ENCODE measurements at regions not wholly inside any gene's neighbourhood (a gene's known extent, or its start where the extent isn't known, plus 50 kb on each side); places are given as distances from the start of the nearest gene placed in this dataset.

DNA sequence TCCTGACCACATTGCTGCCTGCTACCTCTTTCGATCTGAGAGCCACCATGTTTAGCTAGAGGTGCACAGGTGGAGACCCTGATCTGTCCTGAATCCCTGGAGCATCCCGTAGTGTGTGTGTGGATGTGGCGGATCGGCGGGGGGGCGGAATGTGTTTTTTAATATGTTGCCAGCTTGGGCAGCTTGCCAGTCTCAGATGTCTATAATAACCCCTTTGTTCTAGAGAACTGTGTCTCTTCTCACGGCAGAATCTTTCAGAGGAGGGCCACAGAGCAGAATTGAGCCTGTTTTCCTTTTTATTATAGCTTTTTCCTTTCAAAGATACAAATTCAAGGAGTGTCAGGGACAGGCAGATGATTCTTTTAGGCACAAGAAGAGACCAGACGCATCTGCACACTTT lies 934.1 kb upstream of the KLHL29 start:
- CTCF ChIA-PET: no interaction called here
- TF ChIP-seq TCF7L2 (IDR thresholded peaks at IDR 0.05; ENCODE audit: low read depth, low read length) (no peak), SIN3A (IDR thresholded peaks at IDR 0.05; ENCODE audit: borderline replicate concordance, insufficient read depth, low read depth, low read length) (no peak), POLR2AphosphoS5 (IDR thresholded peaks at IDR 0.05; ENCODE audit: low read depth, low read length) (no peak)
- TF ChIP-seq, protein P1, sequence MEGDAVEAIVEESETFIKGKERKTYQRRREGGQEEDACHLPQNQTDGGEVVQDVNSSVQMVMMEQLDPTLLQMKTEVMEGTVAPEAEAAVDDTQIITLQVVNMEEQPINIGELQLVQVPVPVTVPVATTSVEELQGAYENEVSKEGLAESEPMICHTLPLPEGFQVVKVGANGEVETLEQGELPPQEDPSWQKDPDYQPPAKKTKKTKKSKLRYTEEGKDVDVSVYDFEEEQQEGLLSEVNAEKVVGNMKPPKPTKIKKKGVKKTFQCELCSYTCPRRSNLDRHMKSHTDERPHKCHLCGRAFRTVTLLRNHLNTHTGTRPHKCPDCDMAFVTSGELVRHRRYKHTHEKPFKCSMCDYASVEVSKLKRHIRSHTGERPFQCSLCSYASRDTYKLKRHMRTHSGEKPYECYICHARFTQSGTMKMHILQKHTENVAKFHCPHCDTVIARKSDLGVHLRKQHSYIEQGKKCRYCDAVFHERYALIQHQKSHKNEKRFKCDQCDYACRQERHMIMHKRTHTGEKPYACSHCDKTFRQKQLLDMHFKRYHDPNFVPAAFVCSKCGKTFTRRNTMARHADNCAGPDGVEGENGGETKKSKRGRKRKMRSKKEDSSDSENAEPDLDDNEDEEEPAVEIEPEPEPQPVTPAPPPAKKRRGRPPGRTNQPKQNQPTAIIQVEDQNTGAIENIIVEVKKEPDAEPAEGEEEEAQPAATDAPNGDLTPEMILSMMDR (IDR thresholded peaks at IDR 0.05): no peak
- TF ChIP-seq, protein P2, sequence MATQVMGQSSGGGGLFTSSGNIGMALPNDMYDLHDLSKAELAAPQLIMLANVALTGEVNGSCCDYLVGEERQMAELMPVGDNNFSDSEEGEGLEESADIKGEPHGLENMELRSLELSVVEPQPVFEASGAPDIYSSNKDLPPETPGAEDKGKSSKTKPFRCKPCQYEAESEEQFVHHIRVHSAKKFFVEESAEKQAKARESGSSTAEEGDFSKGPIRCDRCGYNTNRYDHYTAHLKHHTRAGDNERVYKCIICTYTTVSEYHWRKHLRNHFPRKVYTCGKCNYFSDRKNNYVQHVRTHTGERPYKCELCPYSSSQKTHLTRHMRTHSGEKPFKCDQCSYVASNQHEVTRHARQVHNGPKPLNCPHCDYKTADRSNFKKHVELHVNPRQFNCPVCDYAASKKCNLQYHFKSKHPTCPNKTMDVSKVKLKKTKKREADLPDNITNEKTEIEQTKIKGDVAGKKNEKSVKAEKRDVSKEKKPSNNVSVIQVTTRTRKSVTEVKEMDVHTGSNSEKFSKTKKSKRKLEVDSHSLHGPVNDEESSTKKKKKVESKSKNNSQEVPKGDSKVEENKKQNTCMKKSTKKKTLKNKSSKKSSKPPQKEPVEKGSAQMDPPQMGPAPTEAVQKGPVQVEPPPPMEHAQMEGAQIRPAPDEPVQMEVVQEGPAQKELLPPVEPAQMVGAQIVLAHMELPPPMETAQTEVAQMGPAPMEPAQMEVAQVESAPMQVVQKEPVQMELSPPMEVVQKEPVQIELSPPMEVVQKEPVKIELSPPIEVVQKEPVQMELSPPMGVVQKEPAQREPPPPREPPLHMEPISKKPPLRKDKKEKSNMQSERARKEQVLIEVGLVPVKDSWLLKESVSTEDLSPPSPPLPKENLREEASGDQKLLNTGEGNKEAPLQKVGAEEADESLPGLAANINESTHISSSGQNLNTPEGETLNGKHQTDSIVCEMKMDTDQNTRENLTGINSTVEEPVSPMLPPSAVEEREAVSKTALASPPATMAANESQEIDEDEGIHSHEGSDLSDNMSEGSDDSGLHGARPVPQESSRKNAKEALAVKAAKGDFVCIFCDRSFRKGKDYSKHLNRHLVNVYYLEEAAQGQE (IDR thresholded peaks at IDR 0.05; ENCODE audit: insufficient read depth in 1 of 2, low read depth in 2 of 2, low read length in 1 of 2): no peak

DNA sequence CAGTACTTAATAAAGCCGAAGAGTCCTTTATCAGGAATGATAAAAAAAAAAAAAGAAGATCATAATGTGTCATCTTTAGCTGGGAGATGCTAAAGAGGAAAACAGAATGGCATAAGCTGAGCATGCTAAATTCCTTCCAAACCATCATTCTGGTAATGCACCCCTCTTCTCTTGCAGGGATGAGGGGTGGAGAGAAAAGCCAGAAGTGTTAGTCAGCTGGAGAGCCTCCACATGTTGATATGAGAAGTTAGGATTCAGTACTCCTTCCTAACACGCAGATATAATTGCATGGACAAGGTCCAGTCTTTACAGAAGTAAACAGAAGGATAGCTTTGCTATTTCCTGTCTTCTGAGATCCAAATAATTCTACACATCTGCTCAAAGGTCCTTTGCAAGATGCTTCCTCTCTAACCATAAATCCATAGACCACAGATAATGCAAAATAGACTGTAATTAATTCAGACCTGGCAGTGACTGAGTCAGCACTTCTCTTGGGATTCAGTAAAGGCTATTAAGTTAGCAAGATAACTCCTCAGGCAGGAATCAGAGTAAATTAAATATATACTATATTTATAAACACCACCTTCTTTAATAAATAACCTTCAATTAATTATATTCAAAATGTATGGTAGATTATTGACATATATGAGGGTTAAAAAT lies 930.0 kb upstream of the KLHL29 start:
- intact Hi-C loops (cut with micrococcal nuclease; ENCODE audit: unreplicated experiment): no loop called here
- Histone ChIP-seq H3K27ac (ENCODE audit: low read length) (no peak overlapping the region), H3K36me3 (ENCODE audit: control insufficient read depth, insufficient read depth, low read length) (no peaks in the 10 kb centered on the region), H3K4me1 (ENCODE audit: control insufficient read depth, insufficient read depth, low read length) (no peaks in the 10 kb centered on the region), H3K9me3 (ENCODE audit: control insufficient read depth, insufficient read depth, low read depth, low read length) (no peaks in the 10 kb centered on the region), H3K4me3 (ENCODE audit: low read depth in 2 of 2, low read length in 2 of 2) (no peak overlapping the region), H3K27me3 (ENCODE audit: control insufficient read depth, insufficient read depth, low read length) (no peaks in the 10 kb centered on the region)
- POLR2A ChIA-PET: no interaction called here
- BruUV-seq (replicated peaks): no TSS peak
- TF ChIP-seq TCF7L2 (IDR thresholded peaks at IDR 0.05; ENCODE audit: low read depth, low read length) (no peak), SIN3A (IDR thresholded peaks at IDR 0.05; ENCODE audit: borderline replicate concordance, insufficient read depth, low read depth, low read length) (no peak), POLR2AphosphoS5 (IDR thresholded peaks at IDR 0.05; ENCODE audit: low read depth, low read length) (no peak)
- TF ChIP-seq, protein P2 (IDR thresholded peaks at IDR 0.05; ENCODE audit: insufficient read depth in 1 of 2, low read depth in 2 of 2, low read length in 1 of 2): no peak
- TF ChIP-seq, protein P1 (IDR thresholded peaks at IDR 0.05): no peak
- in situ Hi-C loops (cut with HindIII; ENCODE audit: low pct_unique_long_range_greater_than_20kb, low sequenced_read_pairs): no loop called here
- DNase-seq (ENCODE audit: low read depth, low spot score): no peak
- ATAC-seq: no peak
- CTCF ChIA-PET: no interaction called here

More for the DNA sequence above, 934.1 kb upstream of the KLHL29 start:
- Histone ChIP-seq H3K4me1 (ENCODE audit: control insufficient read depth, insufficient read depth, low read length) (no peaks in the 10 kb centered on the region), H3K4me3 (ENCODE audit: low read depth in 2 of 2, low read length in 2 of 2) (no peak overlapping the region), H3K9me3 (ENCODE audit: control insufficient read depth, insufficient read depth, low read depth, low read length) (peaks cover 3% of the 10 kb centered on the region; the same call in 1 of the 2 replicates), H3K36me3 (ENCODE audit: control insufficient read depth, insufficient read depth, low read length) (no peaks in the 10 kb centered on the region), H3K27me3 (ENCODE audit: control insufficient read depth, insufficient read depth, low read length) (no peaks in the 10 kb centered on the region), H3K27ac (ENCODE audit: low read length) (no peak overlapping the region)
- ATAC-seq: no peak
- DNase-seq (ENCODE audit: low read depth, low spot score): no peak
- POLR2A ChIA-PET: no interaction called here
- in situ Hi-C loops (cut with HindIII; ENCODE audit: low pct_unique_long_range_greater_than_20kb, low sequenced_read_pairs): no loop called here
- intact Hi-C loops (cut with micrococcal nuclease; ENCODE audit: unreplicated experiment): no loop called here
- BruUV-seq (replicated peaks): no TSS peak

Data from Panc1 (cell line).